ENCODE measurements at regions not wholly inside any gene's neighbourhood (a gene's known extent, or its start where the extent isn't known, plus 50 kb on each side); places are given as distances from the start of the nearest gene placed in this dataset.

DNA sequence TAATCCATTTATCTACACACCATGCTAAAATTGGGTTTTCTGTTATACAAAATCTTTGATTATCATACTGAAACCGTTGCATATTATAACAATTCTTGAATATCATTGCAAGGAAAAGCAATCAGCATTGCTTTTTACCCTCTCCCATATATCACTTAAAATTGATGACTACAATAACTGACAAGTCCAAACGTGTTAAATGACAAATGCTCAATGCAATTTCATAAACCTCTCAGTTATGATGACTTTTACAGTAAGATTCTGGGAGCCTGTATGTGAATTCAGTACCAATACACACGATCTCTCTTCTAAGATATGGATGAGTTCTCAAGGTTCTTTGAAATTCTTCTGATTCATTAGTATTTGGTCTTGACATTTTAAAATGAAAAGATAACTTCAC is 368.5 kb upstream of the TRIB2 start:
- TF ChIP-seq RFX5 (IDR thresholded peaks at IDR 0.05) (no peak), POLR2A (IDR thresholded peaks at IDR 0.05; ENCODE audit: low read length) (no peak), ZC3H11A (IDR thresholded peaks at IDR 0.05) (no peak)

Measured in A549 (cell line).